GM12892 (cell line): ENCODE measurements at regions not wholly inside any gene's neighbourhood (a gene's known extent, or its start where the extent isn't known, plus 50 kb on each side); places are given as distances from the start of the nearest gene placed in this dataset.

Experiments used
- DNase-seq: peaks from one replicate; pipeline ENCODE4 v3.0.0; 2011; ENCODE audit not compliant: insufficient read length
- FAIRE-seq: peaks from 2 replicates; lab custom pipeline; 2011; peaks lifted over from hg19 to GRCh38; lab: Jason Lieb, UNC
- POLR2A ChIP-seq: IDR thresholded peaks from 2 replicates; pipeline ENCODE4 v1.6.1; 2011; ENCODE audit warnings: low read depth, low read length, control low read depth
- POLR2AphosphoS5 ChIP-seq: IDR thresholded peaks from 2 replicates; pipeline ENCODE4 v1.6.1; 2011; ENCODE audit warnings: low read depth, low read length, control low read depth
- TAF1 ChIP-seq: IDR thresholded peaks from 2 replicates; pipeline ENCODE4 v1.6.1; 2011; ENCODE audit warnings: low read depth, mild to moderate bottlenecking, control low read depth, low read length, borderline replicate concordance

DNA sequence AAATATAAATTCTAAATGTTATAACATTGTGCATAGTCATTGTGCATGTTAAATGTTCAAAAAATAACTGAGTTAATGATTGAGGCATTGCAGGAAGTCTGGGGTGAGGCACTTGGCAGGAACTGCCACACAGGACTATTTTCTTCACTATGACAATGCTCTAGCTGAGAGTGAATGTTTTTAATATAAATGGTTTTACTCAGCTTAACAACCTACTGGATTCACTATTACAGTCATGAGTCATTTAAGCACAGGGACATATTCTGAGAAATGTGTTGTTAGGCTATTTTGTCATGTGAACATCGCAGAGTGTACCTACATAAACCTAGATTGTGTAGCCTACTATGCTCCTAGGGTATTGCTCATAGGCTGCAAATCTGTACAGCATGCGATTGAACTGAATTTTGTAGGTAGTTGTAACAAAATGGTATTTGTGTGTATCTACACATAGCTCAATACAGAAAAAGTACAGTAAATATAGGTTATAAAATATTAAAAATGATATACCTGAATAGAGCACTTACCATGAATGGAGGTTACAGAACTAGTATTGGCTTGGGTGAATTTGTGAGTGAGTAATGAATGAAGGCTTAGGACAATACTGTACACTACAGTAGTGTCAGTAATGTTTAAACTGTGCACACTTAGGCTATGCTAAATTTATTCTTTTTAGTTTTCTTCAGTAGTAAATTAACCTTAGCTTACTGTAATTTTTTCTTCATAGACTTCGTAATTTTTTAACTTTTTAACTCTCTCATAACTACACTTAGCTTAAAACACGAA lies 346.1 kb upstream of the PTGER4 start:
- FAIRE-seq, result no peak
- DNase-seq, result no peak
- no peak for TF ChIP-seq POLR2A
- no peak for TF ChIP-seq TAF1
- no peak for TF ChIP-seq POLR2AphosphoS5

DNA sequence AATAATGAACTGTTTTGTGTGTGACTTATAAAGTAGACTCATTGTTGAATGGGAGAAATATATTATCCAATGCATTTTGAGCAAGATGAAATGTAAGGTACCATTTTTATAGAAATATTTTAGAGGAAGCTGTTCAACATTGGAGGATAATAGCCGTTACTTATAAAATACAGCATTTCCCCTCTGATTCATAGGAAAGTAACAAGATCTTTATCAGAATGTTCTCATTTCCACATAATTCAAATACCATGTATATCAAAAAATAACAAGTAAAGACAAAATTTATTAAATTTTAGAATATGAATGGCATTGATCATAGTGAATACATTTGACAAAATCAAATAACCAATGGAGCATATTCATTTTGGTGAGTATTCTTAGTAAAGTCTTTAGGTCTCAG lies 346.7 kb upstream of the PTGER4 start:
- no peak for DNase-seq
- no peak for FAIRE-seq
- no peak for TF ChIP-seq POLR2A

- DNase-seq (no peak), FAIRE-seq (no peak)
- TF ChIP-seq POLR2AphosphoS5 (no peak), POLR2A (no peak), TAF1 (no peak)
Measured at GRCh38 chr5:40331616-40332015, 348.1 kb upstream of the PTGER4 start.

DNA sequence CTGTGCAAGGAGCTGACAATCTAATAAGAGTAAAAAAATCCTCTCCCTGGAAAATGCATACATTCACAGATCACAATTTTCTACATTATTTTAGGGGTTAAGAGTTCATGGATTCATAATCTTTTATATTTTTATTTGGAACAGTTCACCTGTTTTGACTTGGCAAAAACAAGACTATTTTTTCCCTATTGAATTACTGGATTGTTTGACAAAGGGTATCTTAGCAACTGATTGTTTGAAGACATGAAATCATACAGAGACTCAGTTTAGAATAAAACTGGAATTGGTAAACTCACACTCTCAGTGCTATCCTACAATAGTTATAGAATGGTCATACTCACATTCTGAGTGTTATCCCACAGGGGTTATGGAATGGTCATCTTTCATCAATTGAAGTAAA lies 358.2 kb upstream of the PTGER4 start:
- FAIRE-seq (no peak), DNase-seq (no peak)
- no peak for TF ChIP-seq POLR2A
- no peak for TF ChIP-seq POLR2AphosphoS5
- TF ChIP-seq TAF1, result no peak

DNA sequence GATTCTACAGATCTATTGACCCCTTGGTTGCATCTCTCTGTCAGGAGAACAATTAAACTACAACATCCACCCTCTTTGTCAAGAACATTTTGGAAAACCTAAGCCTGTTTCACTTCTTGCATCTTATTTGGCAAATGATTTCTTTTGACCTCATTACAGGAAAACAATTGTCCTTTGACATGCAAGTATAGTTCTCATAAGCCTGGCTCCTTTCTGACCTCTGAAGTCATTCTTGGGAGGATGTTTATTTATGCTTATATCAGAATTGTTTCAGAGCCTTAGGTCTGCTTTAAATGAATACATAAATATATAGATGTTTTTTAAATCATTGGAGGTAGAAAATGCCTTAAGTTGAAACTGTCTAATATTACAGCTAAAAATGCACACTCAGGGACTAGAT lies 361.3 kb upstream of the PTGER4 start:
- no peak for DNase-seq
- no peak for TF ChIP-seq TAF1
- no peak for TF ChIP-seq POLR2AphosphoS5
- TF ChIP-seq POLR2A, result no peak
- no peak for FAIRE-seq

GRCh38 chr5:40317023-40317422 lies 362.7 kb upstream of the PTGER4 start:
- FAIRE-seq (no peak), DNase-seq (no peak)
- TF ChIP-seq POLR2A, result no peak
- TF ChIP-seq POLR2AphosphoS5, result no peak
- no peak for TF ChIP-seq TAF1

DNA sequence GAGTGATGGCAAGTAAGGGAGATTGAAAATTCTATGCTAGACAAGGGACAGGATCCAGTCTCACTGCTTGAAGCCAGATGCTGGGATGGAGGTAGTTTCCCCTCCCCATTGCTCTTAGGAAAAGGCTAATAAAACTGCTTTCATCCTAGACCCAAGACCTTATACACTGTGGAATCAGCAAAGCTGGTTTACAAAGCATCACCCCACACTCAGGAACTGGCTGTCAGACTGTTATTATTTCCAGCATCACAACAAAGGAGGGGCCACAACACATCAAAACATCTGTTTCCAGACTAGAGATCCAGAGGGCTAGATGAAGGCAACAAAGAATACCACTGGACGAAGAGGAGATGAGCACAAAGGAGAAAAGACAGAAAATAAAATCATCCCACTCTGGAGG lies 364.6 kb upstream of the PTGER4 start:
- DNase-seq (no peak), FAIRE-seq (no peak)
- TF ChIP-seq POLR2A, result no peak
- TF ChIP-seq TAF1, result no peak
- no peak for TF ChIP-seq POLR2AphosphoS5

- DNase-seq, result no peak
- FAIRE-seq, result no peak
- no peak for TF ChIP-seq TAF1
- TF ChIP-seq POLR2AphosphoS5, result no peak
- TF ChIP-seq POLR2A, result no peak
Measured at GRCh38 chr5:40314275-40314674, 365.4 kb upstream of the PTGER4 start.

DNA sequence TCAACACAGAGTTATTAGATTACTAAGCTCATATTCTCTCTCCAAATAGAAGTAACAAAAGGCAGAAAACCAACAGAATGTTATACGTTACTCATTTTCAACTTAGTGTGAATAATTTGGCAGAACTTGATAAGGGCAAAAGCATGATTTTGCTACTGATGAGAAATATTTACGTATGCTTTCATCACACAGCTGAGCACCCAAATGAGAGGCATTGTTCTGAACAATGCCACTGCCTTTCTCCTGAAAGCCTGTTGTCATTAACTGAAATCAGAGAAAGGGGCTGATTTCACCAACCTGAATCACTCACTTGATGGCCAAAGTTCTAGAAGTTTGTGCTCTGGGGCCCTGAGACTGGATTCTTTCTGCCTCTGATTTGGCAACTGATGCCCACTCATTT lies 367.5 kb upstream of the PTGER4 start:
- no peak for DNase-seq
- no peak for TF ChIP-seq POLR2A
- TF ChIP-seq POLR2AphosphoS5, result no peak
- no peak for TF ChIP-seq TAF1
- FAIRE-seq, result no peak

- FAIRE-seq, result no peak
- DNase-seq, result no peak
- no peak for TF ChIP-seq POLR2A
- TF ChIP-seq POLR2AphosphoS5, result no peak
- no peak for TF ChIP-seq TAF1
Measured at GRCh38 chr5:40309851-40310250, 369.9 kb upstream of the PTGER4 start.

DNA sequence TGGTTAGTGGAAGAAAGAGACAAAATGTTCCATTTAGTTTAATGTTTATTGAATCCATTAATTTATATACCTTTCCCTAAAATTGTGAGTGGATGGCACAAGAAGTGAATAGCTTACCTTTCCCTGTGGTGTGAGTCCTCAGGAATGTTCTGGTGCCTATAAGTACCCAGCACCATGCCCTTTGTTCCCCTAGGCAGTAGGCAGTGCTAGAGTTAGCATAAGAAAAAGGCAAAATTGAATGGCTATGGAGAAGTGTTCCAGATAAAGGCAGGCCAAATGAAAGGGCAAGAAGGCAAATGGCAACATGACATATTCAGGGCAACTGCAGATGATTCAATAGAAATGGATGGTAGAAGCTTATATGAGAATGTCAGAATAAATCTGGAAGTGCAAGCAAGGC lies 370.8 kb upstream of the PTGER4 start:
- no peak for DNase-seq
- no peak for FAIRE-seq
- TF ChIP-seq TAF1, result no peak
- no peak for TF ChIP-seq POLR2A
- no peak for TF ChIP-seq POLR2AphosphoS5

DNA sequence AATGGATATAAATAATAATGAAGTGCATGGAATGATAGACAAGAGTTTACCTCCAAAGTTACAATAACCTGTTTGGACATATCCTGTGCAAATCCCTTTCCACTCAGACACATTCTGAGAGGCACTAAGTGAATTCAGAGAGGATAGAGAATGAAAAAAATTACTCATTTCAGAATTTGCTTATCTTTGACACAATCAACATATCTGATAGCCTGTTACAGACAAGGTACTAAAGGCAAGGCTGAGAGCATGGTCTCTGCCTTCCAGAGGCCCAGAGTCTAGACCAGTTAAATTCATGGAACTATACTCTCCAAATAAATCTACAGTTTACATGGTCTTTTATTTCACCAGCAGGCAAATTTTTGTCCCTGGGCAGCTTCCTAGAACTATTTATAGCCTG lies 371.8 kb upstream of the PTGER4 start:
- DNase-seq (no peak), FAIRE-seq (no peak)
- TF ChIP-seq POLR2AphosphoS5 (no peak), POLR2A (no peak), TAF1 (no peak)

GRCh38 chr5:40306869-40307487 lies 372.7 kb upstream of the PTGER4 start:
- TF ChIP-seq POLR2AphosphoS5 (no peak), TAF1 (no peak), POLR2A (no peak)
- FAIRE-seq (no peak), DNase-seq (no peak)
